Right lobe of liver (tissue), 6 donors: ENCODE measurements at regions not wholly inside any gene's neighbourhood (a gene's known extent, or its start where the extent isn't known, plus 50 kb on each side); places are given as distances from the start of the nearest gene placed in this dataset.

Experiments used
- ATAC-seq, 4 donors: fragments of 200-7000 bp; cut with Tn5 transposase; one replicate each; pipeline ENCODE4 v1.9.1; 2020; ENCODE audit warnings: mild to moderate bottlenecking in 4 of 4, moderate library complexity in 4 of 4
- DNase-seq, 3 donors: peaks; one replicate each; pipeline ENCODE4 v3.0.0-alpha.2; 2020
- H3K27ac ChIP-seq, 3 donors: fragments of 200-600 bp; one replicate each; pipeline ENCODE4 v1.8.0; 2022
- H3K27me3 ChIP-seq, 2 donors: fragments of 200-600 bp; one replicate each; pipeline ENCODE4 v1.8.0; 2022
- H3K36me3 ChIP-seq, 4 donors: fragments of 200-600 bp; sonication (generic) in 1 of 4; one replicate each; pipeline versions ENCODE4 v1.5.1 to v1.8.0; 2017 to 2022; ENCODE audit warnings: control low read depth in 1 of 4
- H3K4me1 ChIP-seq, 4 donors: fragments of 200-600 bp; sonication (generic) in 1 of 4; one replicate each; pipeline versions ENCODE4 v1.5.1 to v1.8.0; 2017 to 2022; ENCODE audit warnings: control low read depth in 1 of 4
- H3K4me3 ChIP-seq, 3 donors: fragments of 200-600 bp; one replicate each; pipeline ENCODE4 v1.8.0; 2022
- H3K9me3 ChIP-seq, 4 donors: fragments of 200-600 bp; sonication (generic) in 1 of 4; one replicate each; pipeline versions ENCODE4 v1.5.1 to v1.8.0; 2017 to 2022; ENCODE audit warnings: control low read depth in 1 of 4
- CTCF ChIP-seq, 4 donors: fragments of 200-600 bp in 3 of 4; fragments of 450-650 bp in 1 of 4; IDR thresholded peaks; one replicate each; pipeline versions ENCODE4 v1.5.1 to v1.8.0; 2016 to 2022; ENCODE audit warnings: antibody characterized with exemption in 4 of 4, mild to moderate bottlenecking in 2 of 4
- POLR2A ChIP-seq: fragments of 450-650 bp; IDR thresholded peaks from one replicate; pipeline ENCODE4 v1.6.1; 2017; ENCODE audit warnings: antibody characterized with exemption, mild to moderate bottlenecking
- WGBS: methylation state at CpG from one replicate; pipeline ENCODE4 v1.1.6; 2018; ENCODE audit warnings: low coverage, low lambda C conversion rate; ENCODE audit not compliant: insufficient coverage; ENCODE audit errors: missing lambda C conversion rate; 5-methylcytosine and 5-hydroxymethylcytosine counted together
- intact Hi-C, 2 donors: fragments of 100-400 bp; cut with DNase I; formaldehyde crosslinking; loops; one replicate each; pipeline versions ENCODE4 v1.11.2 to v1.14.1; 2022
- donor health status: DM: no; HTN: yes; CAD: no.
- donor health status: DM: no; HTN: no; CAD: no.
- donor health status: DM: no; HTN: no; CAD: no.
- donor health status: DM: no; HTN: yes; CAD: no.
- donor health status: DM: no; HTN: yes; CAD: no.

GRCh38 chr2:236947294-236947693, 138.4 kb upstream of the COPS8 start:
- intact Hi-C loops: no loop called here
- no peak for ATAC-seq
- WGBS: 73% methylated on average over 2 of the region's 3 CpGs

GRCh38 chr2:236947896-236948295, 137.8 kb upstream of the COPS8 start:
- no peaks in the 10 kb centered on the region for H3K4me1 ChIP-seq
- no peak for ATAC-seq
- TF ChIP-seq POLR2A (no peak), CTCF (IDR thresholded peaks at IDR 0.05) (no peak)
- no peak overlapping the region for H3K27ac ChIP-seq
- WGBS: 90% methylated on average over 5 of the region's 9 CpGs
- no peaks in the 10 kb centered on the region for H3K27me3 ChIP-seq
- peak in 1 of 3 donors; percentile 37 for DNase-seq
- H3K36me3 ChIP-seq: no peaks in the 10 kb centered on the region
- intact Hi-C loops: no loop called here
- no peak overlapping the region for H3K4me3 ChIP-seq
- no peaks in the 10 kb centered on the region for H3K9me3 ChIP-seq

More at GRCh38 chr2:236947294-236947693, 138.4 kb upstream of the COPS8 start:
- Histone ChIP-seq H3K4me1 (no peaks in the 10 kb centered on the region), H3K27me3 (no peaks in the 10 kb centered on the region), H3K27ac (no peak overlapping the region), H3K36me3 (no peaks in the 10 kb centered on the region), H3K9me3 (no peaks in the 10 kb centered on the region), H3K4me3 (no peak overlapping the region)
- DNase-seq: no peak
- TF ChIP-seq CTCF (IDR thresholded peaks at IDR 0.05): no peak
- TF ChIP-seq POLR2A: no peak

- no peak for TF ChIP-seq POLR2A
- no peak for TF ChIP-seq CTCF (IDR thresholded peaks at IDR 0.05)
- Histone ChIP-seq H3K4me3 (no peak overlapping the region), H3K36me3 (no peaks in the 10 kb centered on the region), H3K9me3 (no peaks in the 10 kb centered on the region), H3K27ac (no peak overlapping the region), H3K27me3 (no peaks in the 10 kb centered on the region), H3K4me1 (no peaks in the 10 kb centered on the region)
- ATAC-seq: no peak
- intact Hi-C loops: no loop called here
- 73% methylated on average over 17 of the region's 20 CpGs for WGBS
- DNase-seq: peak in 1 of 3 donors; percentile 34
Observed at GRCh38 chr2:236949089-236949905, 136.4 kb upstream of the COPS8 start.

- Histone ChIP-seq H3K4me1 (no peaks in the 10 kb centered on the region), H3K36me3 (no peaks in the 10 kb centered on the region), H3K4me3 (no peak overlapping the region), H3K27me3 (no peaks in the 10 kb centered on the region), H3K27ac (no peak overlapping the region), H3K9me3 (no peaks in the 10 kb centered on the region)
- intact Hi-C loops: no loop called here
- WGBS: 89% methylated on average over 3 of the region's 3 CpGs
- TF ChIP-seq POLR2A (no peak), CTCF (IDR thresholded peaks at IDR 0.05) (no peak)
- ATAC-seq (no peak), DNase-seq (no peak)
Observed at GRCh38 chr2:236951830-236952475, 133.7 kb upstream of the COPS8 start.
